ENCODE measurements at regions not wholly inside any gene's neighbourhood (a gene's known extent, or its start where the extent isn't known, plus 50 kb on each side); places are given as distances from the start of the nearest gene placed in this dataset.

DNA sequence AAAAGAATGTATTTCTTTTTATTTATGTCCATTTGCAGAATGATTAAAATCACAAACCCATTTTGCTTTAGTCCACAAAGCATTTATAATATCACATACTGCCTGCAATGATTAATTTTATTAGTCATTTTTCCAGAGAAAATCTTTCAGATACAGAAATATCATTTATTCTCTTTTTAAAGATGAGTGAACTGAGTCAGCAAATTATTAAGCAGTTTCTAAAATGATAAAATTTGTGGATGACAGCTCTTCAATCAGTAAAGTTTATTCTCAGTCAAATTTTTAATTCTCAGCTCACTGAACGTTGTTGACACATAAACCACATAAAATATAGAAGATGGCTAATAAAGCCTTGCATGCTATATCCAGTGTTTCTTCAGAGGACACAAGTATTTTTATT, 485.5 kb downstream of the PRR32 start:
- no peak for FAIRE-seq
- DNase-seq (ENCODE audit: low spot score), result no peak
- no peaks in the 10 kb centered on the region for H4K20me1 ChIP-seq (ENCODE audit: insufficient read depth, low read length)
- no peaks in the 10 kb centered on the region for H3K9me3 ChIP-seq (ENCODE audit: low read length)
- H3K27ac ChIP-seq (ENCODE audit: extremely low read length, insufficient read depth, low read length), result no peak overlapping the region
- no peaks in the 10 kb centered on the region for H3K27me3 ChIP-seq (ENCODE audit: control insufficient read depth in 1 of 2, insufficient read depth in 2 of 2, low read length in 2 of 2)
- no peaks in the 10 kb centered on the region for H3K79me2 ChIP-seq (ENCODE audit: insufficient read depth, low read length)
- 6% methylated on average over 1 of the region's 1 CpG for WGBS (ENCODE audit: low lambda C conversion rate)
- in situ Hi-C loops (cut with HindIII; ENCODE audit: extremely low pct_ligation_motif_present, low pct_unique_long_range_greater_than_20kb), result no loop called here
- H3K4me2 ChIP-seq (ENCODE audit: low read depth, low read length), result no peak overlapping the region
- H2AFZ ChIP-seq (ENCODE audit: low read length), result no peak overlapping the region
- no peak for ATAC-seq
- H3K4me1 ChIP-seq (ENCODE audit: insufficient read depth, low read length), result no peaks in the 10 kb centered on the region
- no peak overlapping the region for H3K9ac ChIP-seq (ENCODE audit: insufficient read depth, low read depth, low read length)
- intact Hi-C loops (cut with micrococcal nuclease; ENCODE audit: unreplicated experiment), result no loop called here
- CTCF ChIA-PET (ENCODE audit: low intra/inter-chr PET ratio, low total read pairs), result no interaction called here
- no peaks in the 10 kb centered on the region for H3K36me3 ChIP-seq (replicated peaks in 1 of 2; ENCODE audit: control insufficient read depth in 1 of 2, insufficient read depth in 2 of 2, low read length in 2 of 2)
- TF ChIP-seq, protein P1, sequence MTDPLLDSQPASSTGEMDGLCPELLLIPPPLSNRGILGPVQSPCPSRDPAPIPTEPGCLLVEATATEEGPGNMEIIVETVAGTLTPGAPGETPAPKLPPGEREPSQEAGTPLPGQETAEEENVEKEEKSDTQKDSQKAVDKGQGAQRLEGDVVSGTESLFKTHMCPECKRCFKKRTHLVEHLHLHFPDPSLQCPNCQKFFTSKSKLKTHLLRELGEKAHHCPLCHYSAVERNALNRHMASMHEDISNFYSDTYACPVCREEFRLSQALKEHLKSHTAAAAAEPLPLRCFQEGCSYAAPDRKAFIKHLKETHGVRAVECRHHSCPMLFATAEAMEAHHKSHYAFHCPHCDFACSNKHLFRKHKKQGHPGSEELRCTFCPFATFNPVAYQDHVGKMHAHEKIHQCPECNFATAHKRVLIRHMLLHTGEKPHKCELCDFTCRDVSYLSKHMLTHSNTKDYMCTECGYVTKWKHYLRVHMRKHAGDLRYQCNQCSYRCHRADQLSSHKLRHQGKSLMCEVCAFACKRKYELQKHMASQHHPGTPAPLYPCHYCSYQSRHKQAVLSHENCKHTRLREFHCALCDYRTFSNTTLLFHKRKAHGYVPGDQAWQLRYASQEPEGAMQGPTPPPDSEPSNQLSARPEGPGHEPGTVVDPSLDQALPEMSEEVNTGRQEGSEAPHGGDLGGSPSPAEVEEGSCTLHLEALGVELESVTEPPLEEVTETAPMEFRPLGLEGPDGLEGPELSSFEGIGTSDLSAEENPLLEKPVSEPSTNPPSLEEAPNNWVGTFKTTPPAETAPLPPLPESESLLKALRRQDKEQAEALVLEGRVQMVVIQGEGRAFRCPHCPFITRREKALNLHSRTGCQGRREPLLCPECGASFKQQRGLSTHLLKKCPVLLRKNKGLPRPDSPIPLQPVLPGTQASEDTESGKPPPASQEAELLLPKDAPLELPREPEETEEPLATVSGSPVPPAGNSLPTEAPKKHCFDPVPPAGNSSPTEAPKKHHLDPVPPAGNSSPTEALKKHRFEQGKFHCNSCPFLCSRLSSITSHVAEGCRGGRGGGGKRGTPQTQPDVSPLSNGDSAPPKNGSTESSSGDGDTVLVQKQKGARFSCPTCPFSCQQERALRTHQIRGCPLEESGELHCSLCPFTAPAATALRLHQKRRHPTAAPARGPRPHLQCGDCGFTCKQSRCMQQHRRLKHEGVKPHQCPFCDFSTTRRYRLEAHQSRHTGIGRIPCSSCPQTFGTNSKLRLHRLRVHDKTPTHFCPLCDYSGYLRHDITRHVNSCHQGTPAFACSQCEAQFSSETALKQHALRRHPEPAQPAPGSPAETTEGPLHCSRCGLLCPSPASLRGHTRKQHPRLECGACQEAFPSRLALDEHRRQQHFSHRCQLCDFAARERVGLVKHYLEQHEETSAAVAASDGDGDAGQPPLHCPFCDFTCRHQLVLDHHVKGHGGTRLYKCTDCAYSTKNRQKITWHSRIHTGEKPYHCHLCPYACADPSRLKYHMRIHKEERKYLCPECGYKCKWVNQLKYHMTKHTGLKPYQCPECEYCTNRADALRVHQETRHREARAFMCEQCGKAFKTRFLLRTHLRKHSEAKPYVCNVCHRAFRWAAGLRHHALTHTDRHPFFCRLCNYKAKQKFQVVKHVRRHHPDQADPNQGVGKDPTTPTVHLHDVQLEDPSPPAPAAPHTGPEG (CRISPR knock-in tag; IDR thresholded peaks at IDR 0.05), result no peak
- TF ChIP-seq MAFK (conservative IDR thresholded peaks at IDR 0.05 in 1 of 2, IDR thresholded peaks at IDR 0.05 in 1 of 2; ENCODE audit: low read length in 2 of 2) (peak; percentile 26 to 67; a peak in 2 of 4 replicates), MAFF (IDR thresholded peaks at IDR 0.05; ENCODE audit: low read depth, low read length) (peak; percentile 54; the same call in 1 of the 2 replicates), NRL (CRISPR knock-in tag; IDR thresholded peaks at IDR 0.05; ENCODE audit: borderline replicate concordance) (no peak), REXO4 (CRISPR knock-in tag; IDR thresholded peaks at IDR 0.05; ENCODE audit: borderline replicate concordance) (no peak), ZNF432 (CRISPR knock-in tag; IDR thresholded peaks at IDR 0.05; ENCODE audit: borderline replicate concordance) (no peak)
- TF ChIP-seq, protein P2, sequence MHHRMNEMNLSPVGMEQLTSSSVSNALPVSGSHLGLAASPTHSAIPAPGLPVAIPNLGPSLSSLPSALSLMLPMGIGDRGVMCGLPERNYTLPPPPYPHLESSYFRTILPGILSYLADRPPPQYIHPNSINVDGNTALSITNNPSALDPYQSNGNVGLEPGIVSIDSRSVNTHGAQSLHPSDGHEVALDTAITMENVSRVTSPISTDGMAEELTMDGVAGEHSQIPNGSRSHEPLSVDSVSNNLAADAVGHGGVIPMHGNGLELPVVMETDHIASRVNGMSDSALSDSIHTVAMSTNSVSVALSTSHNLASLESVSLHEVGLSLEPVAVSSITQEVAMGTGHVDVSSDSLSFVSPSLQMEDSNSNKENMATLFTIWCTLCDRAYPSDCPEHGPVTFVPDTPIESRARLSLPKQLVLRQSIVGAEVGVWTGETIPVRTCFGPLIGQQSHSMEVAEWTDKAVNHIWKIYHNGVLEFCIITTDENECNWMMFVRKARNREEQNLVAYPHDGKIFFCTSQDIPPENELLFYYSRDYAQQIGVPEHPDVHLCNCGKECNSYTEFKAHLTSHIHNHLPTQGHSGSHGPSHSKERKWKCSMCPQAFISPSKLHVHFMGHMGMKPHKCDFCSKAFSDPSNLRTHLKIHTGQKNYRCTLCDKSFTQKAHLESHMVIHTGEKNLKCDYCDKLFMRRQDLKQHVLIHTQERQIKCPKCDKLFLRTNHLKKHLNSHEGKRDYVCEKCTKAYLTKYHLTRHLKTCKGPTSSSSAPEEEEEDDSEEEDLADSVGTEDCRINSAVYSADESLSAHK (CRISPR knock-in tag; IDR thresholded peaks at IDR 0.05; ENCODE audit: borderline replicate concordance), result no peak
- H3K4me3 ChIP-seq (replicated peaks in 1 of 3; ENCODE audit: insufficient read depth in 1 of 3, low read depth in 2 of 3, low read length in 3 of 3), result no peak overlapping the region
- POLR2A ChIA-PET, result no interaction called here
- BruUV-seq (replicated peaks), result no TSS peak

All from HepG2 (cell line).